ENCODE measurements at regions not wholly inside any gene's neighbourhood (a gene's known extent, or its start where the extent isn't known, plus 50 kb on each side); places are given as distances from the start of the nearest gene placed in this dataset.
"Not testable (repeated sequence)": the region's sequence is repeated elsewhere in the genome, so short reads cannot be mapped to it uniquely, and the experiment has no call there.

DNA sequence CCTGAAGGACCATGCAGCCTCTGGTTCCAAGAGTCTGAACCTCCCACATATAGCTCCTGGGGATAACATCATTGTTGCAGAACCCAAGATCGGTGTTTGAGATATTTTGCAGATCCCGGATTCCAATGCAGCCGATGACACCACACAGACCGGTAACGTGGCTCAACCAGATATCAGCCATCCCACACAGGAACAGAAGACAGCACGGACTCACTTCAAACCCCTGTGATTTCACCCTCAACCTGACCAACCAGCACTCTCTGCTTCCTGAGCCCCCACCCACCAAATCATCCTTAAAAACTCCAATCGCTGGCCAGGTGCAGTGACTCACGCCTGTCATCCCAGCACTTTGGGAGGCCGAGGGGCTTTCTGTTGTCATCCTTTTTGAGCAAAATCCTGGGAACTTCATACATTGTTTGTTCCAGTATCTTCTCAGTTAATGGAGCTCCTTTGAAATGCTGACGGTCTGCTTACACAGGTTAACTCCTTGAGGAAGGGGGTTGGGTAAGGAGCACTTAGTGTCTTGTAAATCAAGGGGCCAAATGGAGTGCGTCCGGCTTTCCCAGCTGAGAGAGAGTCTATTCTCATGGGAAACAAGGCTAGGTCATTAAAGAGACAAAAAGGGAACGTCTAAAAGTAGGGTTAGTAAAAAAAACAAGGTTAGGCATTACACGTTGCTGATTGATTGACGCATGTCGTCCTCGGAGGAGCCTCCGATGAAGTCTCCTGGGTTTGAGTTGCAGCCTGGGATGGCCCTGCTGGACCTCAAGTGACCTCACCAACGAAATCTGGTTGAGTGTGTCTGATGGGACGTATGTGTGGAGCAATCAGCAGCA is 230.4 kb downstream of the CRLF2 start:
- FAIRE-seq (no peak), DNase-seq (ENCODE audit: low read depth) (no peak)
- Histone ChIP-seq H3K4me3 (ENCODE audit: insufficient read depth, low read depth, low read length) (no peak overlapping the region), H3K4me1 (ENCODE audit: insufficient read depth, low read length) (no peaks in the 10 kb centered on the region), H3K36me3 (ENCODE audit: insufficient read depth, low read length) (no peaks in the 10 kb centered on the region), H3K9me3 (ENCODE audit: insufficient read depth, low read depth, low read length) (peaks cover 2% of the 10 kb centered on the region), H3K27ac (ENCODE audit: low read depth, low read length) (no peak overlapping the region), H3K9ac (ENCODE audit: low read length) (no peak overlapping the region), H3K27me3 (ENCODE audit: insufficient read depth, low read length) (no peaks in the 10 kb centered on the region), H3K4me2 (ENCODE audit: low read length) (no peak overlapping the region), H3K79me2 (ENCODE audit: insufficient read depth, low read length) (no peaks in the 10 kb centered on the region), H4K20me1 (ENCODE audit: insufficient read depth, low read length) (no peaks in the 10 kb centered on the region), H2AFZ (ENCODE audit: low read depth, low read length) (no peak overlapping the region)
- no peak overlapping the region for H3K4me3 Mint-ChIP-seq (ENCODE audit: unreplicated experiment)
- H3K4me1 Mint-ChIP-seq (ENCODE audit: low read depth, unreplicated experiment), result no peaks in the 10 kb centered on the region
- no peaks in the 10 kb centered on the region for H3K36me3 Mint-ChIP-seq (ENCODE audit: low read depth, unreplicated experiment)
- no peak overlapping the region for H3K27ac Mint-ChIP-seq (ENCODE audit: unreplicated experiment)
- TF ChIP-seq EZH2 (IDR thresholded peaks at IDR 0.05; ENCODE audit: insufficient read depth, low read length), result no peak
- TF ChIP-seq, protein P1, sequence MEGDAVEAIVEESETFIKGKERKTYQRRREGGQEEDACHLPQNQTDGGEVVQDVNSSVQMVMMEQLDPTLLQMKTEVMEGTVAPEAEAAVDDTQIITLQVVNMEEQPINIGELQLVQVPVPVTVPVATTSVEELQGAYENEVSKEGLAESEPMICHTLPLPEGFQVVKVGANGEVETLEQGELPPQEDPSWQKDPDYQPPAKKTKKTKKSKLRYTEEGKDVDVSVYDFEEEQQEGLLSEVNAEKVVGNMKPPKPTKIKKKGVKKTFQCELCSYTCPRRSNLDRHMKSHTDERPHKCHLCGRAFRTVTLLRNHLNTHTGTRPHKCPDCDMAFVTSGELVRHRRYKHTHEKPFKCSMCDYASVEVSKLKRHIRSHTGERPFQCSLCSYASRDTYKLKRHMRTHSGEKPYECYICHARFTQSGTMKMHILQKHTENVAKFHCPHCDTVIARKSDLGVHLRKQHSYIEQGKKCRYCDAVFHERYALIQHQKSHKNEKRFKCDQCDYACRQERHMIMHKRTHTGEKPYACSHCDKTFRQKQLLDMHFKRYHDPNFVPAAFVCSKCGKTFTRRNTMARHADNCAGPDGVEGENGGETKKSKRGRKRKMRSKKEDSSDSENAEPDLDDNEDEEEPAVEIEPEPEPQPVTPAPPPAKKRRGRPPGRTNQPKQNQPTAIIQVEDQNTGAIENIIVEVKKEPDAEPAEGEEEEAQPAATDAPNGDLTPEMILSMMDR (IDR thresholded peaks at IDR 0.05; ENCODE audit: insufficient read depth, low read depth, low read length), result no peak
- H3K27me3 Mint-ChIP-seq (ENCODE audit: low read depth, unreplicated experiment), result no peaks in the 10 kb centered on the region
- peaks cover 23% of the 10 kb centered on the region for H3K9me3 Mint-ChIP-seq (ENCODE audit: unreplicated experiment)

DNA sequence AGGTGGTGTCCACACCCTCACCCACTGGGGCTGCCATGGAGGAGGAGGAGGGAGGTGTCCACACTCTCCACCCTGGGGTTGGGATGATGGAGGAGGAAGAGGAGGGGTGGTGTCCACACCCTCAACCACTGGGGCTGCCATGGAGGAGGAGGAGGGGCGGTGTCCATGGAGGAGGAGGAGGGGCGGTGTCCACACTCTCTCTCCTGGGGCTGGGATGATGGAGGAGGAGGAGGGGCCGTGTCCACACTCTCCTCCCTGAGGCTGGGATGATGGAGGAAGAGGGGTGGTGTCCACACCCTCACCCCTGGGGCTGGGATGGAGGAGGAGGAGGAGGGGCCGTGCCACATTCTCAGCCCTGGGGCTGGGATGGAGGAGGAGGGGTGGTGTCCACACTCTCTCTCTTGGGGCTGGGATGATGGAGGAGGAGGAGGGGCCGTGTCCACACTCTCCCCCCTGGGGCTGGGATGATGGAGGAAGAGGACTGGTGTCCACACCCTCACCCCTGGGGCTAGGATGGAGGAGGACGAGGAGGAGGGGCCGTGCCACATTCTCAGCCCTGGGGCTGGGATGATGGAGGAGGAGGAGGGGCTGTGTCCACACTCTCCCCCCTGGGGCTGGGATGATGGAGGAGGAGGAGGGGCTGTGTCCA is 231.7 kb downstream of the CRLF2 start:
- no peaks in the 10 kb centered on the region for H3K27me3 Mint-ChIP-seq (ENCODE audit: low read depth, unreplicated experiment)

DNA sequence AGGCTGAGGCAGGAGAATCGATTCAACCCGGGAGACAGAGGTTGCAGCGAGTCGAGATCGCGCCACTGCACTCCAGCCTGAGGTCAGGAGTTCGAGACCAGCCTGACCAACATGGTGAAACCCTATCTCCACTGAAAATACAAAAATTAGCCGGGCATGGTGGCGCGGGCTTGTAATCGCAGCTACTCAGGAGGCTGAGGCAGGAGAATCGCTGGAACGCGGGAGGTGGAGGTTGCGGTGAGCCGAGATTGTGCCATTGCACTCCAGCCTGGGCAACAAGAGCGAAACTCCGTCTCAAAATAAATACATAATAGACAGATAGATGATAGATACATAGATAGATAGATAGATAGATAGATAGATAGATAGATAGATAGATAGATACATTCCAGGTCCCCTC is 233.3 kb downstream of the CRLF2 start:
- not testable (repeated sequence) for H3K4me3 Mint-ChIP-seq (ENCODE audit: unreplicated experiment); FAIRE-seq; H3K79me2 ChIP-seq (ENCODE audit: insufficient read depth, low read length); H3K4me1 Mint-ChIP-seq (ENCODE audit: low read depth, unreplicated experiment); H3K27ac ChIP-seq (ENCODE audit: low read depth, low read length); H3K27me3 Mint-ChIP-seq (ENCODE audit: low read depth, unreplicated experiment); H3K36me3 Mint-ChIP-seq (ENCODE audit: low read depth, unreplicated experiment); H2AFZ ChIP-seq (ENCODE audit: low read depth, low read length); H3K27me3 ChIP-seq (ENCODE audit: insufficient read depth, low read length); H3K36me3 ChIP-seq (ENCODE audit: insufficient read depth, low read length); H3K4me3 ChIP-seq (ENCODE audit: insufficient read depth, low read depth, low read length); H3K9me3 ChIP-seq (ENCODE audit: insufficient read depth, low read depth, low read length); H3K27ac Mint-ChIP-seq (ENCODE audit: unreplicated experiment); H3K4me2 ChIP-seq (ENCODE audit: low read length); H4K20me1 ChIP-seq (ENCODE audit: insufficient read depth, low read length); H3K9ac ChIP-seq (ENCODE audit: low read length); H3K4me1 ChIP-seq (ENCODE audit: insufficient read depth, low read length); DNase-seq (ENCODE audit: low read depth)
- H3K9me3 Mint-ChIP-seq (ENCODE audit: unreplicated experiment), result peaks cover 23% of the 10 kb centered on the region

More for the DNA sequence above, 231.7 kb downstream of the CRLF2 start:
- peaks cover 25% of the 10 kb centered on the region for H3K9me3 Mint-ChIP-seq (ENCODE audit: unreplicated experiment)
- Histone ChIP-seq H3K4me3 (ENCODE audit: insufficient read depth, low read depth, low read length) (no peak overlapping the region), H2AFZ (ENCODE audit: low read depth, low read length) (no peak overlapping the region), H3K79me2 (ENCODE audit: insufficient read depth, low read length) (no peaks in the 10 kb centered on the region), H4K20me1 (ENCODE audit: insufficient read depth, low read length) (no peaks in the 10 kb centered on the region), H3K4me1 (ENCODE audit: insufficient read depth, low read length) (no peaks in the 10 kb centered on the region), H3K9ac (ENCODE audit: low read length) (no peak overlapping the region), H3K4me2 (ENCODE audit: low read length) (no peak overlapping the region), H3K27me3 (ENCODE audit: insufficient read depth, low read length) (no peaks in the 10 kb centered on the region), H3K36me3 (ENCODE audit: insufficient read depth, low read length) (no peaks in the 10 kb centered on the region), H3K27ac (ENCODE audit: low read depth, low read length) (no peak overlapping the region), H3K9me3 (ENCODE audit: insufficient read depth, low read depth, low read length) (peaks cover 2% of the 10 kb centered on the region)
- no peak overlapping the region for H3K4me3 Mint-ChIP-seq (ENCODE audit: unreplicated experiment)
- no peak overlapping the region for H3K27ac Mint-ChIP-seq (ENCODE audit: unreplicated experiment)
- H3K36me3 Mint-ChIP-seq (ENCODE audit: low read depth, unreplicated experiment), result no peaks in the 10 kb centered on the region
- FAIRE-seq (no peak), DNase-seq (ENCODE audit: low read depth) (no peak)
- no peaks in the 10 kb centered on the region for H3K4me1 Mint-ChIP-seq (ENCODE audit: low read depth, unreplicated experiment)
- TF ChIP-seq, protein P1 (IDR thresholded peaks at IDR 0.05; ENCODE audit: insufficient read depth, low read depth, low read length), result no peak
- TF ChIP-seq EZH2 (IDR thresholded peaks at IDR 0.05; ENCODE audit: insufficient read depth, low read length), result no peak
